ENCODE measurements at regions not wholly inside any gene's neighbourhood (a gene's known extent, or its start where the extent isn't known, plus 50 kb on each side); places are given as distances from the start of the nearest gene placed in this dataset.

GRCh38 chr12:63403256-63403655 lies 252.3 kb upstream of the AVPR1A start:
- peaks cover 12% of the 10 kb centered on the region for H3K4me1 ChIP-seq
- H3K4me1 Mint-ChIP-seq (ENCODE audit: low read depth, unreplicated experiment), result no peaks in the 10 kb centered on the region
- CTCF ChIA-PET, result interaction anchor here (1.2 kb wide), 1 partner anchor 127 kb away, joined by 3 read pairs; no protein-coding TSS in a partner anchor
- intact Hi-C loops (cut with micrococcal nuclease; ENCODE audit: unreplicated experiment), result no loop called here
- H3K4me3 ChIP-seq (ENCODE audit: low read depth, low read length), result no peak overlapping the region
- H3K27ac Mint-ChIP-seq (ENCODE audit: unreplicated experiment), result no peak overlapping the region
- BruUV-seq (replicated peaks), result no TSS peak
- POLR2A ChIA-PET, result no interaction called here
- no peaks in the 10 kb centered on the region for H3K27me3 Mint-ChIP-seq (ENCODE audit: insufficient read depth, unreplicated experiment)
- peaks cover 7% of the 10 kb centered on the region; the same call in 1 of the 2 replicates for H3K9me3 ChIP-seq
- peaks cover 33% of the 10 kb centered on the region for H3K9me3 Mint-ChIP-seq (ENCODE audit: unreplicated experiment)
- H3K4me3 Mint-ChIP-seq (ENCODE audit: unreplicated experiment), result no peak overlapping the region
- H3K36me3 Mint-ChIP-seq (ENCODE audit: insufficient read depth, unreplicated experiment), result no peaks in the 10 kb centered on the region
- DNase-seq, result no peak
- TF ChIP-seq, protein P1, sequence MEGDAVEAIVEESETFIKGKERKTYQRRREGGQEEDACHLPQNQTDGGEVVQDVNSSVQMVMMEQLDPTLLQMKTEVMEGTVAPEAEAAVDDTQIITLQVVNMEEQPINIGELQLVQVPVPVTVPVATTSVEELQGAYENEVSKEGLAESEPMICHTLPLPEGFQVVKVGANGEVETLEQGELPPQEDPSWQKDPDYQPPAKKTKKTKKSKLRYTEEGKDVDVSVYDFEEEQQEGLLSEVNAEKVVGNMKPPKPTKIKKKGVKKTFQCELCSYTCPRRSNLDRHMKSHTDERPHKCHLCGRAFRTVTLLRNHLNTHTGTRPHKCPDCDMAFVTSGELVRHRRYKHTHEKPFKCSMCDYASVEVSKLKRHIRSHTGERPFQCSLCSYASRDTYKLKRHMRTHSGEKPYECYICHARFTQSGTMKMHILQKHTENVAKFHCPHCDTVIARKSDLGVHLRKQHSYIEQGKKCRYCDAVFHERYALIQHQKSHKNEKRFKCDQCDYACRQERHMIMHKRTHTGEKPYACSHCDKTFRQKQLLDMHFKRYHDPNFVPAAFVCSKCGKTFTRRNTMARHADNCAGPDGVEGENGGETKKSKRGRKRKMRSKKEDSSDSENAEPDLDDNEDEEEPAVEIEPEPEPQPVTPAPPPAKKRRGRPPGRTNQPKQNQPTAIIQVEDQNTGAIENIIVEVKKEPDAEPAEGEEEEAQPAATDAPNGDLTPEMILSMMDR (IDR thresholded peaks at IDR 0.05; ENCODE audit: insufficient read depth in 1 of 2, low read depth in 1 of 2, low read length in 1 of 2, severe bottlenecking in 1 of 2, unreplicated experiment in 1 of 2), result no peak
- H3K36me3 ChIP-seq (ENCODE audit: control insufficient read depth, insufficient read depth, low read length), result no peaks in the 10 kb centered on the region; the same call in 1 of the 2 replicates
- H3K27me3 ChIP-seq (replicated peaks; ENCODE audit: control insufficient read depth, insufficient read depth, low read length), result no peaks in the 10 kb centered on the region

GRCh38 chr12:63400718-63401117 lies 249.7 kb upstream of the AVPR1A start:
- Mint-ChIP-seq H3K4me3 (ENCODE audit: unreplicated experiment) (no peak overlapping the region), H3K9me3 (ENCODE audit: unreplicated experiment) (peaks cover 13% of the 10 kb centered on the region), H3K27ac (ENCODE audit: unreplicated experiment) (no peak overlapping the region), H3K4me1 (ENCODE audit: low read depth, unreplicated experiment) (no peaks in the 10 kb centered on the region), H3K36me3 (ENCODE audit: insufficient read depth, unreplicated experiment) (no peaks in the 10 kb centered on the region), H3K27me3 (ENCODE audit: insufficient read depth, unreplicated experiment) (no peaks in the 10 kb centered on the region)
- Histone ChIP-seq H3K36me3 (ENCODE audit: control insufficient read depth, insufficient read depth, low read length) (no peaks in the 10 kb centered on the region; the same call in 1 of the 2 replicates), H3K27me3 (replicated peaks; ENCODE audit: control insufficient read depth, insufficient read depth, low read length) (no peaks in the 10 kb centered on the region), H3K4me3 (ENCODE audit: low read depth, low read length) (no peak overlapping the region), H3K4me1 (peaks cover 12% of the 10 kb centered on the region), H3K9me3 (no peaks in the 10 kb centered on the region)
- ChIA-PET POLR2A (no interaction called here), CTCF (no interaction called here)
- intact Hi-C loops (cut with micrococcal nuclease; ENCODE audit: unreplicated experiment), result no loop called here
- BruUV-seq (replicated peaks), result no TSS peak
- no peak for DNase-seq
- TF ChIP-seq, protein P1 (IDR thresholded peaks at IDR 0.05; ENCODE audit: insufficient read depth in 1 of 2, low read depth in 1 of 2, low read length in 1 of 2, severe bottlenecking in 1 of 2, unreplicated experiment in 1 of 2), result no peak

GRCh38 chr12:63400318-63400717 lies 249.3 kb upstream of the AVPR1A start:
- peaks cover 12% of the 10 kb centered on the region for H3K4me1 ChIP-seq
- Mint-ChIP-seq H3K4me3 (ENCODE audit: unreplicated experiment) (no peak overlapping the region), H3K36me3 (ENCODE audit: insufficient read depth, unreplicated experiment) (no peaks in the 10 kb centered on the region), H3K27ac (ENCODE audit: unreplicated experiment) (no peak overlapping the region), H3K9me3 (ENCODE audit: unreplicated experiment) (peaks cover 10% of the 10 kb centered on the region), H3K4me1 (ENCODE audit: low read depth, unreplicated experiment) (no peaks in the 10 kb centered on the region), H3K27me3 (ENCODE audit: insufficient read depth, unreplicated experiment) (no peaks in the 10 kb centered on the region)
- no peak overlapping the region for H3K4me3 ChIP-seq (ENCODE audit: low read depth, low read length)
- no peaks in the 10 kb centered on the region; the same call in 1 of the 2 replicates for H3K36me3 ChIP-seq (ENCODE audit: control insufficient read depth, insufficient read depth, low read length)
- no peaks in the 10 kb centered on the region for H3K9me3 ChIP-seq
- no TSS peak for BruUV-seq (replicated peaks)
- ChIA-PET POLR2A (no interaction called here), CTCF (no interaction called here)
- intact Hi-C loops (cut with micrococcal nuclease; ENCODE audit: unreplicated experiment), result no loop called here
- TF ChIP-seq, protein P1 (IDR thresholded peaks at IDR 0.05; ENCODE audit: insufficient read depth in 1 of 2, low read depth in 1 of 2, low read length in 1 of 2, severe bottlenecking in 1 of 2, unreplicated experiment in 1 of 2), result no peak
- no peaks in the 10 kb centered on the region for H3K27me3 ChIP-seq (replicated peaks; ENCODE audit: control insufficient read depth, insufficient read depth, low read length)
- no peak for DNase-seq

All from Caco-2 (cell line).